Esophagus squamous epithelium (tissue), 4 donors: ENCODE measurements at regions not wholly inside any gene's neighbourhood (a gene's known extent, or its start where the extent isn't known, plus 50 kb on each side); places are given as distances from the start of the nearest gene placed in this dataset.

Experiments
- POLR2A ChIP-seq, 4 donors: fragments of 450-650 bp; IDR thresholded peaks; one replicate each; pipeline ENCODE4 v1.6.1; 2017; ENCODE audit warnings: antibody characterized with exemption in 4 of 4, mild to moderate bottlenecking in 4 of 4, moderate library complexity in 3 of 4
- TF ChIP-seq, protein P1 (sequence below), 6 experiments: fragments of 450-650 bp in 4 of 6; fragments of 200-600 bp in 2 of 6; sonication (generic) in 2 of 6; IDR thresholded peaks; one replicate each; pipeline ENCODE4 v1.5.1; 2016 to 2019; ENCODE audit warnings: antibody characterized with exemption in 6 of 6, mild to moderate bottlenecking in 4 of 6, moderate library complexity in 4 of 6

DNA sequence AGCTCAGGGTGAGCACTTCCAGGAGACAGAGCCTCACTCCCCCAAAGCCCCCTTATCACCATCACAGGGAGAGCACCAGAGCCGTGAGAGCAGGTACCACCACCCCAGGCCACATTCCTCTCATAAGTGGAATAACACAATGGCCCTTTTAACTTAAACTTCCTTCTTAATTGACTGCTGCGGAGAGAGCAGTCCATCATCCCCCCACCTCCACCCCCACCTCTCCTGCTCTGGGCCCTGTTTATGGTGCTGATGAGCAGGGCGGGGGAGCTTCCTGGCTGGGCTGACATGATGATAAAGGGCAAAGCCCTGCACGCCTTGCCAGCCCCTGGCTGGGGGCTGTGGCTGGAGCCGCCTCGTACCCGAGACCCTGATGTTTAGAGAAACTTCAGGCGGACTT, 81.4 kb upstream of the PODXL start:
- TF ChIP-seq, protein P1, sequence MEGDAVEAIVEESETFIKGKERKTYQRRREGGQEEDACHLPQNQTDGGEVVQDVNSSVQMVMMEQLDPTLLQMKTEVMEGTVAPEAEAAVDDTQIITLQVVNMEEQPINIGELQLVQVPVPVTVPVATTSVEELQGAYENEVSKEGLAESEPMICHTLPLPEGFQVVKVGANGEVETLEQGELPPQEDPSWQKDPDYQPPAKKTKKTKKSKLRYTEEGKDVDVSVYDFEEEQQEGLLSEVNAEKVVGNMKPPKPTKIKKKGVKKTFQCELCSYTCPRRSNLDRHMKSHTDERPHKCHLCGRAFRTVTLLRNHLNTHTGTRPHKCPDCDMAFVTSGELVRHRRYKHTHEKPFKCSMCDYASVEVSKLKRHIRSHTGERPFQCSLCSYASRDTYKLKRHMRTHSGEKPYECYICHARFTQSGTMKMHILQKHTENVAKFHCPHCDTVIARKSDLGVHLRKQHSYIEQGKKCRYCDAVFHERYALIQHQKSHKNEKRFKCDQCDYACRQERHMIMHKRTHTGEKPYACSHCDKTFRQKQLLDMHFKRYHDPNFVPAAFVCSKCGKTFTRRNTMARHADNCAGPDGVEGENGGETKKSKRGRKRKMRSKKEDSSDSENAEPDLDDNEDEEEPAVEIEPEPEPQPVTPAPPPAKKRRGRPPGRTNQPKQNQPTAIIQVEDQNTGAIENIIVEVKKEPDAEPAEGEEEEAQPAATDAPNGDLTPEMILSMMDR (IDR thresholded peaks at IDR 0.05), result no peak
- TF ChIP-seq POLR2A (IDR thresholded peaks at IDR 0.05), result no peak
